ENCODE measurements at regions not wholly inside any gene's neighbourhood (a gene's known extent, or its start where the extent isn't known, plus 50 kb on each side); places are given as distances from the start of the nearest gene placed in this dataset.

- no peak overlapping the region for H3K4me3 ChIP-seq (replicated peaks; ENCODE audit: low read depth, low read length)
- TF ChIP-seq, protein P1, sequence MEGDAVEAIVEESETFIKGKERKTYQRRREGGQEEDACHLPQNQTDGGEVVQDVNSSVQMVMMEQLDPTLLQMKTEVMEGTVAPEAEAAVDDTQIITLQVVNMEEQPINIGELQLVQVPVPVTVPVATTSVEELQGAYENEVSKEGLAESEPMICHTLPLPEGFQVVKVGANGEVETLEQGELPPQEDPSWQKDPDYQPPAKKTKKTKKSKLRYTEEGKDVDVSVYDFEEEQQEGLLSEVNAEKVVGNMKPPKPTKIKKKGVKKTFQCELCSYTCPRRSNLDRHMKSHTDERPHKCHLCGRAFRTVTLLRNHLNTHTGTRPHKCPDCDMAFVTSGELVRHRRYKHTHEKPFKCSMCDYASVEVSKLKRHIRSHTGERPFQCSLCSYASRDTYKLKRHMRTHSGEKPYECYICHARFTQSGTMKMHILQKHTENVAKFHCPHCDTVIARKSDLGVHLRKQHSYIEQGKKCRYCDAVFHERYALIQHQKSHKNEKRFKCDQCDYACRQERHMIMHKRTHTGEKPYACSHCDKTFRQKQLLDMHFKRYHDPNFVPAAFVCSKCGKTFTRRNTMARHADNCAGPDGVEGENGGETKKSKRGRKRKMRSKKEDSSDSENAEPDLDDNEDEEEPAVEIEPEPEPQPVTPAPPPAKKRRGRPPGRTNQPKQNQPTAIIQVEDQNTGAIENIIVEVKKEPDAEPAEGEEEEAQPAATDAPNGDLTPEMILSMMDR (IDR thresholded peaks at IDR 0.05; ENCODE audit: low read length, missing control alignments): no peak
- DNase-seq (ENCODE audit: low read depth): no peak
These were observed 91.4 kb downstream of the SUDS3 start for GRCh38 chr12:118467641-118468305.

- no peak overlapping the region for H3K4me3 ChIP-seq (replicated peaks; ENCODE audit: low read depth, low read length)
- DNase-seq (ENCODE audit: low read depth): no peak
- TF ChIP-seq, protein P1 (IDR thresholded peaks at IDR 0.05; ENCODE audit: low read length, missing control alignments): no peak
These were observed 96.6 kb downstream of the SUDS3 start for GRCh38 chr12:118472940-118473339.

- DNase-seq (ENCODE audit: low read depth): no peak
- TF ChIP-seq, protein P1 (IDR thresholded peaks at IDR 0.05; ENCODE audit: low read length, missing control alignments): no peak
- H3K4me3 ChIP-seq (replicated peaks; ENCODE audit: low read depth, low read length): no peak overlapping the region
These were observed 103.9 kb downstream of the SUDS3 start for GRCh38 chr12:118480235-118480634.

GRCh38 chr12:118488034-118488433 is 111.7 kb downstream of the SUDS3 start:
- TF ChIP-seq, protein P1 (IDR thresholded peaks at IDR 0.05; ENCODE audit: low read length, missing control alignments): no peak
- H3K4me3 ChIP-seq (replicated peaks; ENCODE audit: low read depth, low read length): no peak overlapping the region
- DNase-seq (ENCODE audit: low read depth): no peak

GRCh38 chr12:118493962-118494361 is 117.6 kb downstream of the SUDS3 start:
- no peak overlapping the region for H3K4me3 ChIP-seq (replicated peaks; ENCODE audit: low read depth, low read length)
- TF ChIP-seq, protein P1 (IDR thresholded peaks at IDR 0.05; ENCODE audit: low read length, missing control alignments): no peak
- DNase-seq (ENCODE audit: low read depth): no peak

DNA sequence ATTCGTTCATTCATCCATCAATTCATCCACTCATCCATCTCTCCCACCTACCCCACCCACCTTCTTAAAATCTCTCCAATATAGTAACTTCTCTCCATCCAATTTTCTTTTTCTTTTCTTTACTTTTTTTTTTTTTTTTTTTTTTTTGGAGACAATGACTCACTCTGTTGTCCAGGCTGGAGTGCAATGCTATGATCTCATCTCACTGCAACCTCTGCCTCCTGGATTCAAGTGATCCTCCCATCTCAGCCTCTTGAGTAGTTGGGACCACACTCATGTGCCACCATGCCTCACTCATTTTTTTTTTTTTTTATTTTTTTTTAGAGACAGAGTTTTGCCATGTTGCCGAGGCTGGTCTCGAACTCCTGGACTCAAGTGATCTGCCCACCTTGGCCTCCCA is 118.4 kb downstream of the SUDS3 start:
- DNase-seq (ENCODE audit: low read depth): no peak
- H3K4me3 ChIP-seq (replicated peaks; ENCODE audit: low read depth, low read length): no peak overlapping the region
- TF ChIP-seq, protein P1 (IDR thresholded peaks at IDR 0.05; ENCODE audit: low read length, missing control alignments): no peak

DNA sequence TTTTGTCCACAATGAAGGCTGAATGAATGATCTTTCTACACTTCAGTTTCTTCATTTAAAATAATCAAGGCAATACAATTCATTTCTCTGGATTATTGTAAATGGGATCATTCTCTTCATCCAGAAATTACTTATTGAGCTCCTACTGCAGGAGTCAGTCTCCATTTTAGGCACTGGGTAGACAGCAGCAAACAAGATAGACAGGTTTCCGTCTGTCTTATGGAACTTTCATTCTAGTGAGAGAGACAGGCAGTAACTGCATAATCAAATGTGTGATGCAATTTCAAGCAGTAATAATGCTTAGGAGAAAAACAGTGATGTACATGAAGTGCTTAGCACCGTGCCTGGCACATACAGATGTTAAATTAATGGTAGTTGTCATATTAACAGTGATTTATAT is 118.9 kb downstream of the SUDS3 start:
- DNase-seq (ENCODE audit: low read depth): no peak
- TF ChIP-seq, protein P1 (IDR thresholded peaks at IDR 0.05; ENCODE audit: low read length, missing control alignments): no peak
- H3K4me3 ChIP-seq (replicated peaks; ENCODE audit: low read depth, low read length): no peak overlapping the region

All from fibroblast of pulmonary artery (primary cell).